ENCODE measurements at regions not wholly inside any gene's neighbourhood (a gene's known extent, or its start where the extent isn't known, plus 50 kb on each side); places are given as distances from the start of the nearest gene placed in this dataset.

- Histone ChIP-seq H3K27ac (ENCODE audit: low read length) (no peak overlapping the region), H3K27me3 (ENCODE audit: control insufficient read depth, insufficient read depth, low read length) (no peaks in the 10 kb centered on the region), H3K9me3 (ENCODE audit: control insufficient read depth, insufficient read depth, low read depth, low read length) (no peaks in the 10 kb centered on the region), H3K36me3 (ENCODE audit: control insufficient read depth, insufficient read depth, low read length) (no peaks in the 10 kb centered on the region), H3K4me1 (ENCODE audit: control insufficient read depth, insufficient read depth, low read length) (no peaks in the 10 kb centered on the region), H3K4me3 (ENCODE audit: low read depth in 2 of 2, low read length in 2 of 2) (no peak overlapping the region)
- in situ Hi-C loops (cut with HindIII; ENCODE audit: low pct_unique_long_range_greater_than_20kb, low sequenced_read_pairs) (no loop called here), intact Hi-C loops (cut with micrococcal nuclease; ENCODE audit: unreplicated experiment) (no loop called here)
- ATAC-seq: no peak
- no peak for DNase-seq (ENCODE audit: low read depth, low spot score)
- POLR2A ChIA-PET: no interaction called here
- CTCF ChIA-PET: no interaction called here
- TF ChIP-seq SIN3A (IDR thresholded peaks at IDR 0.05; ENCODE audit: borderline replicate concordance, insufficient read depth, low read depth, low read length) (no peak), REST (IDR thresholded peaks at IDR 0.05; ENCODE audit: insufficient read depth in 1 of 2, low read depth in 2 of 2, low read length in 1 of 2) (no peak), POLR2AphosphoS5 (IDR thresholded peaks at IDR 0.05; ENCODE audit: low read depth, low read length) (no peak), CTCF (IDR thresholded peaks at IDR 0.05) (no peak), TCF7L2 (IDR thresholded peaks at IDR 0.05; ENCODE audit: low read depth, low read length) (no peak)
- BruUV-seq (replicated peaks): no TSS peak
These were observed 261.8 kb upstream of the IRX1 start for GRCh38 chr5:3333836-3334235.

GRCh38 chr5:3333105-3333504, 262.5 kb upstream of the IRX1 start:
- Histone ChIP-seq H3K4me3 (ENCODE audit: low read depth in 2 of 2, low read length in 2 of 2) (no peak overlapping the region), H3K36me3 (ENCODE audit: control insufficient read depth, insufficient read depth, low read length) (no peaks in the 10 kb centered on the region), H3K27me3 (ENCODE audit: control insufficient read depth, insufficient read depth, low read length) (no peaks in the 10 kb centered on the region), H3K27ac (ENCODE audit: low read length) (no peak overlapping the region), H3K4me1 (ENCODE audit: control insufficient read depth, insufficient read depth, low read length) (no peaks in the 10 kb centered on the region), H3K9me3 (ENCODE audit: control insufficient read depth, insufficient read depth, low read depth, low read length) (no peaks in the 10 kb centered on the region)
- intact Hi-C loops (cut with micrococcal nuclease; ENCODE audit: unreplicated experiment) (no loop called here), in situ Hi-C loops (cut with HindIII; ENCODE audit: low pct_unique_long_range_greater_than_20kb, low sequenced_read_pairs) (no loop called here)
- no peak for TF ChIP-seq TCF7L2 (IDR thresholded peaks at IDR 0.05; ENCODE audit: low read depth, low read length)
- TF ChIP-seq REST (IDR thresholded peaks at IDR 0.05; ENCODE audit: insufficient read depth in 1 of 2, low read depth in 2 of 2, low read length in 1 of 2): no peak
- no peak for TF ChIP-seq POLR2AphosphoS5 (IDR thresholded peaks at IDR 0.05; ENCODE audit: low read depth, low read length)
- no peak for TF ChIP-seq SIN3A (IDR thresholded peaks at IDR 0.05; ENCODE audit: borderline replicate concordance, insufficient read depth, low read depth, low read length)
- TF ChIP-seq CTCF (IDR thresholded peaks at IDR 0.05): no peak
- POLR2A ChIA-PET: no interaction called here
- CTCF ChIA-PET: no interaction called here
- no peak for DNase-seq (ENCODE audit: low read depth, low spot score)
- no TSS peak for BruUV-seq (replicated peaks)
- no peak for ATAC-seq

All from Panc1 (cell line).